B cell (primary cell): ENCODE measurements at regions not wholly inside any gene's neighbourhood (a gene's known extent, or its start where the extent isn't known, plus 50 kb on each side); places are given as distances from the start of the nearest gene placed in this dataset.

Experiments used
- ATAC-seq: fragments of 200-7000 bp; cut with Tn5 transposase; one replicate; pipeline ENCODE4 v1.10.0; 2021; ENCODE audit warnings: low read depth, mild to moderate bottlenecking, moderate number of reproducible peaks, moderate library complexity
- CTCF ChIA-PET: fragments of 350-600 bp; sonication (Branson Sonifier 250); formaldehyde crosslinking; loops from one replicate; lab custom pipeline; 2021; ENCODE audit warnings: antibody characterized with exemption, inconsistent platforms; lab: Charles Lee
- POLR2A ChIA-PET: fragments of 350-600 bp; sonication (Branson Sonifier 250); formaldehyde crosslinking; loops from one replicate; lab custom pipeline; 2021; ENCODE audit warnings: antibody characterized with exemption; lab: Charles Lee
- DNase-seq: peaks from one replicate; pipeline ENCODE4 v3.0.0; 2013
- H2AFZ ChIP-seq: 2 replicates; pipeline ENCODE4 v1.6.1; 2012; ENCODE audit warnings: mild to moderate bottlenecking, low read depth, low read length; ENCODE audit not compliant: insufficient read depth, poor library complexity, severe bottlenecking
- H3K27ac ChIP-seq, 2 donors: 1 replicate in 1 of 2; 2 replicates in 1 of 2; pipeline ENCODE4 v1.5.1; 2012 to 2013; ENCODE audit warnings: low read length in 2 of 2, mild to moderate bottlenecking in 2 of 2, moderate library complexity in 1 of 2
- H3K27me3 ChIP-seq, 4 experiments: fragments of 200-600 bp in 1 of 4; sonication (generic) in 1 of 4; replicated peaks in 1 of 4; 1 replicate in 2 of 4; 2 replicates in 2 of 4; pipeline versions ENCODE4 v1.6.1 to v1.7.0; 2013 to 2016; ENCODE audit warnings: low read length in 3 of 4, mild to moderate bottlenecking in 2 of 4, mixed read lengths in 1 of 4, moderate library complexity in 1 of 4; ENCODE audit not compliant: insufficient read depth in 4 of 4, control insufficient read depth in 3 of 4; ENCODE audit errors: control extremely low read depth in 1 of 4
- H3K36me3 ChIP-seq, 2 experiments: replicated peaks in 1 of 2; 1 replicate in 1 of 2; 2 replicates in 1 of 2; pipeline versions ENCODE4 v1.6.1 to v1.7.1; 2013; ENCODE audit warnings: low read length in 1 of 2; ENCODE audit not compliant: insufficient read depth in 2 of 2, control insufficient read depth in 1 of 2; ENCODE audit errors: control extremely low read depth in 1 of 2, extremely low read depth in 1 of 2
- H3K4me1 ChIP-seq, 2 donors: fragments of 200-600 bp in 1 of 2; sonication (generic) in 1 of 2; 1 replicate in 1 of 2; 2 replicates in 1 of 2; pipeline versions ENCODE4 v1.5.1 to v1.6.1; 2013 to 2017; ENCODE audit warnings: low read length in 2 of 2; ENCODE audit not compliant: control insufficient read depth in 2 of 2, insufficient read depth in 2 of 2
- H3K4me2 ChIP-seq: replicated peaks from 2 replicates; pipeline ENCODE3; 2012; ENCODE audit warnings: mild to moderate bottlenecking, low read depth, low read length; ENCODE audit not compliant: poor library complexity, severe bottlenecking
- H3K4me3 ChIP-seq, 5 experiments: fragments of 200-600 bp in 1 of 5; sonication (generic) in 1 of 5; 1 replicate in 3 of 5; 2 replicates in 2 of 5; pipeline versions ENCODE4 v1.5.1 to v1.7.0; 2011 to 2016; ENCODE audit warnings: low read length in 4 of 5, mild to moderate bottlenecking in 4 of 5, low read depth in 2 of 5, control low read depth in 1 of 5, moderate library complexity in 1 of 5; ENCODE audit not compliant: insufficient read depth in 1 of 5; ENCODE audit errors: control extremely low read depth in 1 of 5, extremely low read depth in 1 of 5
- H3K79me2 ChIP-seq: fragments of 200-600 bp; sonication (generic); one replicate; pipeline ENCODE4 v1.6.0; 2016; ENCODE audit warnings: low read length; ENCODE audit not compliant: control insufficient read depth, insufficient read depth
- H3K9ac ChIP-seq: fragments of 200-600 bp; sonication (generic); 2 replicates; pipeline ENCODE4 v1.6.1; 2017; ENCODE audit warnings: mild to moderate bottlenecking, low read length, moderate library complexity
- H3K9me3 ChIP-seq, 3 donors: one replicate each; pipeline versions ENCODE4 v1.6.1 to v1.7.1; 2013; ENCODE audit warnings: low read length in 2 of 3; ENCODE audit not compliant: control insufficient read depth in 2 of 3, insufficient read depth in 1 of 3; ENCODE audit errors: control extremely low read depth in 1 of 3
- H4K20me1 ChIP-seq: 2 replicates; pipeline ENCODE4 v1.6.0; 2012; ENCODE audit warnings: mild to moderate bottlenecking, low read length; ENCODE audit not compliant: insufficient read depth, control insufficient read depth, poor library complexity, severe bottlenecking
- H3K27ac Mint-ChIP-seq: one replicate; pipeline ENCODE4 v1.8.0; 2021; ENCODE audit warnings: mixed read lengths
- H3K27me3 Mint-ChIP-seq: one replicate; pipeline ENCODE4 v1.8.0; 2021; ENCODE audit warnings: mixed read lengths
- H3K4me1 Mint-ChIP-seq: one replicate; pipeline ENCODE4 v1.8.0; 2021; ENCODE audit warnings: mixed read lengths
- H3K4me3 Mint-ChIP-seq: one replicate; pipeline ENCODE4 v1.8.0; 2021; ENCODE audit warnings: mixed read lengths
- H3K9me3 Mint-ChIP-seq: one replicate; pipeline ENCODE4 v1.8.0; 2022; ENCODE audit warnings: mixed read lengths; ENCODE audit not compliant: insufficient read depth
- EZH2 ChIP-seq: IDR thresholded peaks from 2 replicates; pipeline ENCODE4 v1.6.1; 2012; ENCODE audit warnings: borderline replicate concordance, low read depth, mild to moderate bottlenecking, moderate library complexity, low read length; ENCODE audit not compliant: insufficient read depth, poor library complexity, severe bottlenecking
- WGBS: methylation state at CpG from one replicate; pipeline ENCODE4 v1.1.5; 2013; ENCODE audit warnings: missing lambda C conversion rate; ENCODE audit not compliant: insufficient coverage; 5-methylcytosine and 5-hydroxymethylcytosine counted together
- intact Hi-C: fragments of 100-400 bp; cut with micrococcal nuclease; formaldehyde crosslinking; loops from one replicate; pipeline ENCODE4 v1.10.0; 2022
- TF ChIP-seq, protein P1 (sequence below): fragments of 200-600 bp; IDR thresholded peaks from one replicate; pipeline ENCODE4 v1.8.0; 2022; ENCODE audit warnings: antibody characterized with exemption, mild to moderate bottlenecking

DNA sequence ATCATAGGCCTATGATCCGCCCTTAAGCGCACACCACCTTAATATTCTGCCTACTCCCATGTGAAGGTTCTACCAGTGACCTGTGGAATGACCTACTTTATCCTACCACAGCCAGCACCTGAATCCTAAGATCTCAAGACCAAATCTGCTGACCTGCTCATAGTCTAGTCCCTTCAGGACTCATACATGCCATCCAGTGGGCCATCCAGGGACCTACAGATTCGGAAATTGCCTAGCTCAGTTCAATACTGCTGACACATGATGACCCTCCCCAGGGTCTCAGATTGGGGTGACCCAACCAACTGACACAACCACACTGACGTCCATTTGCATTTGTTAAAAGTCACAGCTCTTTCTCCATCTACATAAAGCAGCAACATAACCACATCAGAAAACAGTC, 443.8 kb upstream of the ST8SIA4 start:
- Histone ChIP-seq H3K9ac (no peak overlapping the region), H3K79me2 (no peaks in the 10 kb centered on the region), H3K27ac (no peak overlapping the region), H2AFZ (no peak overlapping the region), H3K9me3 (peaks cover 0 to 3% (median 0%) of the 10 kb centered on the region in 3 donors), H3K27me3 (no peaks in the 10 kb centered on the region), H3K36me3 (no peaks in the 10 kb centered on the region), H3K4me2 (no peak overlapping the region), H3K4me1 (no peaks in the 10 kb centered on the region), H3K4me3 (no peak overlapping the region), H4K20me1 (no peaks in the 10 kb centered on the region)
- ATAC-seq (no peak), DNase-seq (no peak)
- ChIA-PET POLR2A (no interaction called here), CTCF (no interaction called here)
- no peaks in the 10 kb centered on the region for H3K4me1 Mint-ChIP-seq
- peaks cover 1% of the 10 kb centered on the region for H3K9me3 Mint-ChIP-seq
- no peak overlapping the region for H3K27ac Mint-ChIP-seq
- no peak overlapping the region for H3K4me3 Mint-ChIP-seq
- WGBS = 73% methylated on average over 3 of the region's 4 CpGs
- TF ChIP-seq EZH2 = no peak
- TF ChIP-seq, protein P1, sequence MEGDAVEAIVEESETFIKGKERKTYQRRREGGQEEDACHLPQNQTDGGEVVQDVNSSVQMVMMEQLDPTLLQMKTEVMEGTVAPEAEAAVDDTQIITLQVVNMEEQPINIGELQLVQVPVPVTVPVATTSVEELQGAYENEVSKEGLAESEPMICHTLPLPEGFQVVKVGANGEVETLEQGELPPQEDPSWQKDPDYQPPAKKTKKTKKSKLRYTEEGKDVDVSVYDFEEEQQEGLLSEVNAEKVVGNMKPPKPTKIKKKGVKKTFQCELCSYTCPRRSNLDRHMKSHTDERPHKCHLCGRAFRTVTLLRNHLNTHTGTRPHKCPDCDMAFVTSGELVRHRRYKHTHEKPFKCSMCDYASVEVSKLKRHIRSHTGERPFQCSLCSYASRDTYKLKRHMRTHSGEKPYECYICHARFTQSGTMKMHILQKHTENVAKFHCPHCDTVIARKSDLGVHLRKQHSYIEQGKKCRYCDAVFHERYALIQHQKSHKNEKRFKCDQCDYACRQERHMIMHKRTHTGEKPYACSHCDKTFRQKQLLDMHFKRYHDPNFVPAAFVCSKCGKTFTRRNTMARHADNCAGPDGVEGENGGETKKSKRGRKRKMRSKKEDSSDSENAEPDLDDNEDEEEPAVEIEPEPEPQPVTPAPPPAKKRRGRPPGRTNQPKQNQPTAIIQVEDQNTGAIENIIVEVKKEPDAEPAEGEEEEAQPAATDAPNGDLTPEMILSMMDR = no peak
- intact Hi-C loops = no loop called here
- H3K27me3 Mint-ChIP-seq = no peaks in the 10 kb centered on the region

DNA sequence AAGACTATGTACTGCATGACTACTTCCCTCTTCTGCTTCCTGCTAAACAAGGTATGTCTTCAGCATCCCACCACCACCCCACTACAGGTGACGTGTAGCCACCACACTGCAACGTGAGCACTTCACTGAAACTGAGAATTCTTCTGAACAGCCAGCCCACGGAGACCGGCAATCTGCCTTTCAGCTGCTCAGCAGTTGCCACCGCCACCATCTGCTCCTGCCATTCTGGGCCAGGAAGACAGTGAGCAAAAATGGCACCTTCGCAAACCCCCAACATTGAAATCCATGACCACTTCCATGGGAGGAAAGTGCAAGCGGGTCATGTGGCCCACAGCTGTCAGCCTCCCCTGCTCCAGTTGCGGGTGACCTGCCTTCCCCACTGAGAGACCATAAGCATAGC, 443.4 kb upstream of the ST8SIA4 start:
- no peak overlapping the region for H3K27ac ChIP-seq
- no peaks in the 10 kb centered on the region for H4K20me1 ChIP-seq
- no peaks in the 10 kb centered on the region for H3K36me3 ChIP-seq
- ChIA-PET POLR2A (no interaction called here), CTCF (no interaction called here)
- no peaks in the 10 kb centered on the region for H3K4me1 ChIP-seq
- no peak overlapping the region for H3K4me2 ChIP-seq
- H3K9me3 ChIP-seq = peaks cover 0 to 3% (median 0%) of the 10 kb centered on the region in 3 donors
- no peak overlapping the region for H2AFZ ChIP-seq
- no peak overlapping the region for H3K4me3 ChIP-seq
- 88% methylated on average over 8 of the region's 8 CpGs for WGBS
- H3K27me3 Mint-ChIP-seq = no peaks in the 10 kb centered on the region
- H3K9ac ChIP-seq = no peak overlapping the region
- H3K79me2 ChIP-seq = no peaks in the 10 kb centered on the region
- H3K27ac Mint-ChIP-seq = no peak overlapping the region
- ATAC-seq = no peak
- H3K27me3 ChIP-seq = no peaks in the 10 kb centered on the region
- peaks cover 1% of the 10 kb centered on the region for H3K9me3 Mint-ChIP-seq
- TF ChIP-seq, protein P1 = no peak
- no peak for TF ChIP-seq EZH2
- H3K4me1 Mint-ChIP-seq = no peaks in the 10 kb centered on the region
- no peak for DNase-seq
- H3K4me3 Mint-ChIP-seq = no peak overlapping the region
- intact Hi-C loops = no loop called here
